BJ (cell line): ENCODE measurements at regions not wholly inside any gene's neighbourhood (a gene's known extent, or its start where the extent isn't known, plus 50 kb on each side); places are given as distances from the start of the nearest gene placed in this dataset.

Experiments
- CTCF ChIA-PET: fragments of 350-600 bp; formaldehyde crosslinking; extraction: SDS; loops from one replicate; lab custom pipeline; 2021; ENCODE audit warnings: antibody characterized with exemption, inconsistent platforms; lab: Yijun Ruan, JAX
- POLR2A ChIA-PET: fragments of 300-600 bp; sonication (Branson Sonifier 250); formaldehyde crosslinking; extraction: SDS; loops from one replicate; lab custom pipeline; 2021; ENCODE audit warnings: antibody characterized with exemption; lab: Charles Lee
- DNase-seq: peaks from one replicate; pipeline ENCODE4 v3.0.0-alpha.2; 2011; ENCODE audit warnings: low read depth
- H3K27me3 ChIP-seq: 2 replicates; pipeline ENCODE4 v1.6.0; 2011; ENCODE audit warnings: low read length; ENCODE audit not compliant: control insufficient read depth, insufficient read depth
- H3K36me3 ChIP-seq: 2 replicates; pipeline ENCODE4 v1.5.1; 2011; ENCODE audit warnings: low read length; ENCODE audit not compliant: control insufficient read depth, insufficient read depth
- H3K4me3 ChIP-seq: 2 replicates; pipeline ENCODE4 v1.5.1; 2011; ENCODE audit warnings: low read depth, mild to moderate bottlenecking, control low read depth, low read length
- CTCF ChIP-seq: IDR thresholded peaks from 2 replicates; pipeline ENCODE4 v1.5.1; 2011; ENCODE audit warnings: low read depth, mild to moderate bottlenecking, control low read depth, inconsistent platforms, low read length, moderate library complexity; ENCODE audit not compliant: insufficient read depth

- Histone ChIP-seq H3K27me3 (no peaks in the 10 kb centered on the region), H3K4me3 (no peak overlapping the region), H3K36me3 (no peaks in the 10 kb centered on the region)
- CTCF ChIA-PET: no interaction called here
- no peak for DNase-seq
- POLR2A ChIA-PET: no interaction called here
- no peak for TF ChIP-seq CTCF
Measured at GRCh38 chr4:171441300-171441941, 371.8 kb upstream of the GALNTL6 start.

- H3K4me3 ChIP-seq: no peak overlapping the region
- H3K36me3 ChIP-seq: no peaks in the 10 kb centered on the region
- ChIA-PET CTCF (interaction anchor here (0.5 kb wide), 1 partner anchor 1340 kb away, joined by 3 read pairs; no protein-coding TSS in a partner anchor), POLR2A (no interaction called here)
- no peak for DNase-seq
- no peak for TF ChIP-seq CTCF
- no peaks in the 10 kb centered on the region for H3K27me3 ChIP-seq
Measured at GRCh38 chr4:171433674-171434073, 379.5 kb upstream of the GALNTL6 start.

GRCh38 chr4:171432536-171432935 lies 380.7 kb upstream of the GALNTL6 start:
- DNase-seq: no peak
- Histone ChIP-seq H3K4me3 (no peak overlapping the region), H3K27me3 (no peaks in the 10 kb centered on the region), H3K36me3 (no peaks in the 10 kb centered on the region)
- TF ChIP-seq CTCF: no peak
- ChIA-PET POLR2A (no interaction called here), CTCF (no interaction called here)

DNA sequence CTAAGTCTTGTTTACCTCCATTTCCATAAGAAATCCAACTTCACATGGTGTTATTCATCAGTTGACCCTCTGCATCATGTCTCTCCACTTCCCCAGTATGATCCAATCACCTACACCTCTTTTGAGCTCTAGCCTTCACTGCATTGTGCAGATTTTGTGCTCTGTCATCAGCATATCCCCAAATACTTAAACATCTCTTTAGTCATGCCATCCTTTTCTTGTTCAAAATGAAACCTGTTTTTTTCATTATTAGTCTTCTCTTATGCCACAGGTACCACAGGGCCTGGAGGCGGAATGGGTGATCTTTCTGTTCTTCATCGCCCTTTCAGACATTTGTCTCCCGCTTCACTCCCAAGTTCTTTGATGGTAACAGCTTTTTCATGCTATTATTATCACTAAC lies 382.7 kb upstream of the GALNTL6 start:
- CTCF ChIA-PET: no interaction called here
- POLR2A ChIA-PET: no interaction called here

DNA sequence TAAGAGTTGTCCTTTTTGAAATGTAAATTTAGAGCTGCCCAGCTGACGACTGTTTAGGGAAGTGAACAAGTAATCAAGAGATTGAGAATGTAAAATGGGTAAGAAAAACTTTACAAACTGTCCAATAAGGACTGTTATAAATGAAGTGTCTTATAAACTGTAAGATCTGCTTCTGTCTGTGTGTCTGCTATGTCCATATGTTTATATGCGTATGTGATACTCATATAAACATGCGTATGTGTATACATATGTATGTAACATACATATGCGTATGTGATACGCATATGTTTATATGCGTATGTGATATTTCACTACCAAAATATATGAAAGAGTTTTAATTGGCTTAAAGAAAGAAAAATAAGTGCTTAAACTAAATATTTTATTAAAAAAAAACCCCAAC lies 416.0 kb upstream of the GALNTL6 start:
- ChIA-PET POLR2A (no interaction called here), CTCF (no interaction called here)
- no peak for DNase-seq
- no peak overlapping the region for H3K4me3 ChIP-seq
- H3K36me3 ChIP-seq: no peaks in the 10 kb centered on the region
- H3K27me3 ChIP-seq: no peaks in the 10 kb centered on the region
- TF ChIP-seq CTCF: no peak

More for the DNA sequence above, 382.7 kb upstream of the GALNTL6 start:
- Histone ChIP-seq H3K27me3 (no peaks in the 10 kb centered on the region), H3K36me3 (no peaks in the 10 kb centered on the region), H3K4me3 (no peak overlapping the region)
- DNase-seq: no peak
- no peak for TF ChIP-seq CTCF
